Activated CD8-positive, alpha-beta T cell treated with anti-CD3 and anti-CD28 coated beads, Interleukin-2, amount 10 ng/mL, durations not matched to agents 7 days and 5 days (primary cell): ENCODE measurements at regions not wholly inside any gene's neighbourhood (a gene's known extent, or its start where the extent isn't known, plus 50 kb on each side); places are given as distances from the start of the nearest gene placed in this dataset.
"Not testable (repeated sequence)": the region's sequence is repeated elsewhere in the genome, so short reads cannot be mapped to it uniquely, and the experiment has no call there.

Source experiments
- ATAC-seq: fragments of 150-1000 bp; cut with Tn5 transposase; one replicate; pipeline ENCODE4 v1.10.0; 2021; ENCODE audit warnings: moderate library complexity
- CTCF ChIA-PET: fragments of 350-600 bp; sonication (Branson Sonifier 250); formaldehyde crosslinking; loops from one replicate; lab custom pipeline; 2021; ENCODE audit warnings: antibody characterized with exemption; lab: Charles Lee
- POLR2A ChIA-PET: fragments of 350-600 bp; sonication (Branson Sonifier 250); formaldehyde crosslinking; loops from one replicate; lab custom pipeline; 2021; ENCODE audit warnings: antibody characterized with exemption; lab: Charles Lee
- DNase-seq: peaks from one replicate; pipeline ENCODE4 v3.0.0-alpha.2; 2020
- H3K27ac Mint-ChIP-seq: one replicate; pipeline ENCODE4 v1.8.0; 2021; ENCODE audit warnings: mild to moderate bottlenecking, mixed read lengths
- H3K27me3 Mint-ChIP-seq: one replicate; pipeline ENCODE4 v1.8.0; 2021; ENCODE audit warnings: low read depth, mixed read lengths
- H3K36me3 Mint-ChIP-seq: one replicate; pipeline ENCODE4 v1.8.0; 2021; ENCODE audit warnings: low read depth, mixed read lengths
- H3K4me1 Mint-ChIP-seq: one replicate; pipeline ENCODE4 v1.8.0; 2021; ENCODE audit warnings: low read depth, mixed read lengths
- H3K4me3 Mint-ChIP-seq: one replicate; pipeline ENCODE4 v1.8.0; 2021; ENCODE audit warnings: mild to moderate bottlenecking, mixed read lengths
- H3K9me3 Mint-ChIP-seq: one replicate; pipeline ENCODE4 v1.8.0; 2022; ENCODE audit warnings: mixed read lengths; ENCODE audit not compliant: insufficient read depth

DNA sequence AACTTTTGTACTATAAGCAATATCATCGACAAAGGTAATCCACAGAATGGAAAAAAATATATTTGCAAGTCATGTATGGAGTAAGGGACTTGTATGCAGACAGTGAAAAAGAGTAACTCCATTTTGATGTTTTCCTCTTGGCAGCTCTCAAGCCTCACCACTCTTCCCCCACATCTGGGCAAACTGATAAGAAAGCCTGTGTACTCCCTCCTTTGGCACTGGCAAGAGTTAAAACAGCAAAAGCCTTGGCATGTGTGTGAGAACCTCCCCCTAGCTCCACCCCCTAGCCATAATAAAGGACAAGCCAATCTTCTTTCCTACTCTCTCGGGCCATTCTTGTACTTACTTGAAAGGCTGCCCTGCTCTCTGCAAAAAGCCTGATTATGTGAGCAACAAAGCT, 335.2 kb downstream of the LRATD1 start:
- H3K27me3 Mint-ChIP-seq = peaks cover 9% of the 10 kb centered on the region
- no peak for ATAC-seq
- H3K27ac Mint-ChIP-seq = no peak overlapping the region
- no peaks in the 10 kb centered on the region for H3K36me3 Mint-ChIP-seq
- no peak for DNase-seq
- POLR2A ChIA-PET = no interaction called here
- H3K4me3 Mint-ChIP-seq = no peak overlapping the region
- no peaks in the 10 kb centered on the region for H3K4me1 Mint-ChIP-seq
- CTCF ChIA-PET = no interaction called here
- no peaks in the 10 kb centered on the region for H3K9me3 Mint-ChIP-seq

DNA sequence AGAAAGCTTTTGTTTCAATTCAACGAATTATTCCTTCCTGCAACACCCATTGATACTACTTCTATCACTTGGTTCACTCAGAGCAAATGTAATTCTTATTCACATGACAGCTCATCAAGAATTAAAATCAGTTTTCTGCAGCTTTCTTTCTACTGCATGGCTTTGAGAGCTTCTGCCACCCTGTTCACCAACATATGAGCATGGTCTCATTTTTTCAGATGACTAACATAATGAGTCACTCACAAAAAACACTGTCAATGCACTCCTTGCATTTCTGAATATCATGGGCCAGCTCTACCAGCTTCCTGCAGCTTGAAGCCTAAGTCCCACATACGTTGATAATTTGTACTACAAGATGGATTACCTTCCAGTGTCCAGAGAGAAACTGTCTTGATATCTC, 342.9 kb downstream of the LRATD1 start:
- H3K4me1 Mint-ChIP-seq = no peaks in the 10 kb centered on the region
- POLR2A ChIA-PET = no interaction called here
- no peaks in the 10 kb centered on the region for H3K36me3 Mint-ChIP-seq
- no peaks in the 10 kb centered on the region for H3K9me3 Mint-ChIP-seq
- CTCF ChIA-PET = interaction anchor here (1.2 kb wide), 1 partner anchor 12 kb away, joined by 3 read pairs; no protein-coding TSS in a partner anchor
- ATAC-seq (no peak), DNase-seq (no peak)
- no peak overlapping the region for H3K27ac Mint-ChIP-seq
- H3K4me3 Mint-ChIP-seq = no peak overlapping the region
- H3K27me3 Mint-ChIP-seq = no peaks in the 10 kb centered on the region

DNA sequence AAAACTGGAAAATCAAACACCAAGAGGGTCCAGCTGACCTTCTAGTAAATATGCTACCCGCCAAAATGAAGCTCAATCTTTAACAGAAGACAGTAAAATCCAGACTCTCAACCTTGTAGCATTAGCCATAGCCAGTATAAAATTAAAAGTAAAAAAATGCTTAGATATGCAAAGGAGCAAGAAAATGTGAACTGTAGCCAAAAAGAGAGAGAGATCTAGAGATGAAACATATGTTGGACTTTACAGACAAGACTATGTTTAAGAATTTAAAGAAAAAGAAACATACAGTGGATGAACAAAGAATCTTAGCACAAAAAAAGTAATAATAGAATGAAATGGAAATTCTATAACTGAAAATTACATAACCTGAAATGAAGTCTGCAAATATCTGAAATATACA, 344.5 kb downstream of the LRATD1 start:
- Mint-ChIP-seq H3K27ac (no peak overlapping the region), H3K27me3 (peaks cover 6% of the 10 kb centered on the region), H3K4me1 (no peaks in the 10 kb centered on the region), H3K9me3 (no peaks in the 10 kb centered on the region), H3K36me3 (no peaks in the 10 kb centered on the region), H3K4me3 (no peak overlapping the region)
- POLR2A ChIA-PET = no interaction called here
- DNase-seq = no peak
- ATAC-seq = no peak
- CTCF ChIA-PET = no interaction called here

DNA sequence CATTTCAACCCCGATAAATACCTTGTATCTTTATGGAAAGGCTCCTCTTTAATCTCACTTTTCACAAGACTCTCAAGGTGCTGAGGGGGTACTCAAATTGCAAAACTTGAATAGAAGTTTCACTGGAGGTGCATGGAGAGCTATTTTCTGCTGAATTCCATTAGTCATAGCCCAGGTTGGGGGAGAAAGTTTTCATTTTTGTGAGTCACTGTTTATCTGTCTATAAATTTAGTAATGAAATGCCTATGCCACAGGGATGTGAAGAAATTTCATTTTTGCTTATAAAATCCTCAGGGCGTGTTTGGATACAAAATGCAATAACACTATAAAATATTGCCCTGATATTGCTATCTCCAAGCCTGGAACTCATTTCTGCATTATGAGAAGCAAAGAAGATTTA, 346.3 kb downstream of the LRATD1 start:
- DNase-seq (no peak), ATAC-seq (no peak)
- H3K27ac Mint-ChIP-seq = no peak overlapping the region
- CTCF ChIA-PET = no interaction called here
- no peak overlapping the region for H3K4me3 Mint-ChIP-seq
- peaks cover 6% of the 10 kb centered on the region for H3K27me3 Mint-ChIP-seq
- H3K4me1 Mint-ChIP-seq = no peaks in the 10 kb centered on the region
- POLR2A ChIA-PET = no interaction called here
- no peaks in the 10 kb centered on the region for H3K9me3 Mint-ChIP-seq
- no peaks in the 10 kb centered on the region for H3K36me3 Mint-ChIP-seq

DNA sequence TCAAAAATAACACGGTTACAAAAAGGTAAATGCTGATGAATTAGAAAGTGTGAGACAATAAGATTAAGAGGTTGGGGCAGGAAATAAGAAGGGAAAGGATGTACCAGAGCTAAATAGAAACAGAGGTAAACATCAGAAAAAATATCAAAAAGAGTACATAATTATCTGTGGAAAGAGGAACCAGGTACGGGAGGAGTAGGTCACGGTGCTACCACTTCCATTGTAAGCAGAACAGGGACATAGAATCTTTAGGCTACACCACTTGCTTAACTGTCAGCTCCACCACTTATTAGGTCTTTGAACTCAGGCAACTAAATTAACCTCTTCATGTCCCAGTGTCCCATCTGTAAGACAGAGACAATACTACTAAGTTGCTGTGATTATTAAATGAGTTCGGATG, 350.3 kb downstream of the LRATD1 start:
- CTCF ChIA-PET = no interaction called here
- no peak for ATAC-seq
- Mint-ChIP-seq H3K4me3 (no peak overlapping the region), H3K4me1 (no peaks in the 10 kb centered on the region), H3K27ac (no peak overlapping the region), H3K36me3 (no peaks in the 10 kb centered on the region), H3K27me3 (peaks cover 20% of the 10 kb centered on the region), H3K9me3 (no peaks in the 10 kb centered on the region)
- POLR2A ChIA-PET = no interaction called here
- no peak for DNase-seq

DNA sequence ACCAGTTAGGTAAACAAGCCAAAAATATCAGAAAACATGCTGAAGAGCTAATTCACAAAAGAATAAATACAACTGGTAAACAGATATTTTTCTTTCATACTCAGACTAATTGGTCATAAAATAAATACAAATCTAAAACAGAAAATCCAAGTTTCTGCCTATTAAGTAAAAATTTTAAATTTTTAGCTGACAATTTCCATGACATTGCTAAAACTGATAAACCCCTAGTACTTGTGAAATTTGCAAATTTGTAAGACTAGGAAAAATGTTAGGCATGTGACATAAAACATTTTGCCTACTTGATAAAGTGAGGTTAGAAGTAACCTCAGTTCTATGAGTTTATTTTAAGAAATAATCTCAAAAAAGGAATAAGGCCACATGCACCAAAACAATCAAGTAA, 356.1 kb downstream of the LRATD1 start:
- DNase-seq = no peak
- Mint-ChIP-seq H3K27ac (no peak overlapping the region), H3K36me3 (no peaks in the 10 kb centered on the region), H3K9me3 (no peaks in the 10 kb centered on the region), H3K4me1 (no peaks in the 10 kb centered on the region), H3K4me3 (no peak overlapping the region), H3K27me3 (peaks cover 23% of the 10 kb centered on the region)
- ATAC-seq = no peak
- ChIA-PET POLR2A (no interaction called here), CTCF (no interaction called here)

DNA sequence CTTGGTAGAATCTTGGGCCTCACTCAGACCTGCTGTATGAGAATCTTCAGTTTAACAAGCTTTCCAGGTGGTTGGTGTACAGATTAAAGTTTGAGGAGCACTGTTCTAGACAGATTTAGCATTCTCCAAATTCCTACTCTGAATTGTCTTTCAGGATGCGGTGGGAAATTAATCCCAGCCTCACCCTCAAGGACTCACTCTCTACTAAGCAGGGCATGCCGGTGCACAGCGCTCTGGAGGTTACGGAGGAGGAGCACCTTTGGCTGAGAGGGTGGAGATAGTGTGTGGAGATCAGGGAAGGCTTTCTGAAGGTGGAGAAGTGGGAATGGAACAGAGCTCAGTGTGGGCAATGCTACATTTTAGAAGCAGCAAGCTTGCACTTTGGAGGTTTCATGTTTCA, 359.2 kb downstream of the LRATD1 start:
- POLR2A ChIA-PET = no interaction called here
- H3K4me1 Mint-ChIP-seq = no peaks in the 10 kb centered on the region
- CTCF ChIA-PET = no interaction called here
- no peak overlapping the region for H3K4me3 Mint-ChIP-seq
- ATAC-seq (no peak), DNase-seq (no peak)
- no peak overlapping the region for H3K27ac Mint-ChIP-seq
- H3K27me3 Mint-ChIP-seq = peaks cover 22% of the 10 kb centered on the region
- no peaks in the 10 kb centered on the region for H3K36me3 Mint-ChIP-seq
- no peaks in the 10 kb centered on the region for H3K9me3 Mint-ChIP-seq

DNA sequence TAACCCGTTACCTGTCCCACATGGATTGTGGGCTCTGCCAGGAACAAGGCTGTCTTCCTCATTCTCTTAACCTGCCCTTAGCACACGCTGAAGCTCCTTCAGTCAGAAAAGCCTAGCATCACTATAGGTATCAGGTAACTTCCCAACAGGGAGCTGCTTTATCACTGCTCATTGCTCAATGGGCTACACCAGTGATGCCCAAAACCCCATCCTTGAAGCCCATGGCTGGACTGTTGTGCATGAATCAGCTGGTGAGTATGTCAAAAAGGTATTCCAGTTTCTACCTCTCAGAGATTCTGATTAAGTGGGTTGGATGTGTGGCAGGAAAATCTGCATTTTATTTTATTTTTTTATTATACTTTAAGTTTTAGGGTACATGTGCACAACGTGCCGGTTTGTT, 362.2 kb downstream of the LRATD1 start:
- Mint-ChIP-seq H3K4me1 (no peaks in the 10 kb centered on the region), H3K4me3 (no peak overlapping the region), H3K27me3 (peaks cover 21% of the 10 kb centered on the region), H3K27ac (no peak overlapping the region), H3K9me3 (no peaks in the 10 kb centered on the region), H3K36me3 (no peaks in the 10 kb centered on the region)
- ChIA-PET POLR2A (no interaction called here), CTCF (no interaction called here)
- DNase-seq (no peak), ATAC-seq (no peak)

DNA sequence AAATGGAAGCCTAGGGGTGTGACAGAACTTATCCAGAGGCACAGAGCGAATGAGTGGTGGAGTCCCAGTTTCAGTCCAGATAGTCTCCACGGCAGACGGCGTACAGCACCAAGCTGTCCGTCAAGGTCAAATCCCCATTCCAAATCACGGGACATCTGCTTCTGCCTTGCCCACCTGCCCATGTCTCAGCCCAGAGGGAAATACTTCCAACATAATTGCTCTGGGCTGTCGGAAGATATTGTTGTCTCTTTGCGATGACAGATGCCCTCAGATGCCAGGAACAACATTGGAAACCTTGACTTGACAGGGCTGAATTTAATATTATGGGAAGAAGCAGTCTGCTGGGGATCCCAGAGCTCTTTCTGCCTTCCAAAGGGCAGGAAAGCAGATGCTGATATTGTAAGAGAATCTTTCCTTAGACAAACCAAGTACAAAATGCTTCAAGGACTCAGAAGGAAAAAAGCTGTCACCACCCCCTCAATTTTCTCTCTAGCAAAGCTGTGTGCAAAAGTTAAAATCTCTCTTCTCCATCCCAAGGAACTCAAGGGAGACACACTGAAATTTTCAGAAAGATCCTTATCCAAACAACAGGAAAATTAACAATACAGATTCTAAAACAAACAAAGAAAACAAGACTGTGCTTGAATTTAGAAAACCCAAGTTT, 364.0 kb downstream of the LRATD1 start:
- DNase-seq (no peak), ATAC-seq (no peak)
- ChIA-PET POLR2A (interaction anchor here (0.5 kb wide), 1 partner anchor 84 kb away, joined by 3 read pairs; no protein-coding TSS in a partner anchor), CTCF (no interaction called here)
- Mint-ChIP-seq H3K4me1 (no peaks in the 10 kb centered on the region), H3K9me3 (no peaks in the 10 kb centered on the region), H3K27ac (no peak overlapping the region), H3K27me3 (peaks cover 18% of the 10 kb centered on the region), H3K36me3 (no peaks in the 10 kb centered on the region), H3K4me3 (no peak overlapping the region)

DNA sequence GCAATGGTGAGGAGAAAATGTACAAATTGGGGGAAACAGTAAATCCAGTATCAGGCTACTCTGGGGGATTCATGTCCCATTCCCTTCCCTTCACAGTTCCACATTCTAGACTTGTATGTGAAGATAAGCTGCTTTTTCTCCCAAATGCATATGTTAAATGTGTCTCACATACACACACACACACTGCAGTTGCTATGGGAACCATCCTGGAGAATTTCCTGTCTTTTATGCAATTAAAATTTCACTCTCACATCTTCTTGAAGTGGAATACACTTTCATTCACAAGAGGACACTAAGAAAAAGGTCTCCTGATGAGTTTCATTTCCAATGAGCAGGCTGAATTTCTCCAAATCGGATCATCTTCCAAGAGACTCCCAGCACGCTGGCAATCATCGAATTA, 366.0 kb downstream of the LRATD1 start:
- no peak for ATAC-seq

DNA sequence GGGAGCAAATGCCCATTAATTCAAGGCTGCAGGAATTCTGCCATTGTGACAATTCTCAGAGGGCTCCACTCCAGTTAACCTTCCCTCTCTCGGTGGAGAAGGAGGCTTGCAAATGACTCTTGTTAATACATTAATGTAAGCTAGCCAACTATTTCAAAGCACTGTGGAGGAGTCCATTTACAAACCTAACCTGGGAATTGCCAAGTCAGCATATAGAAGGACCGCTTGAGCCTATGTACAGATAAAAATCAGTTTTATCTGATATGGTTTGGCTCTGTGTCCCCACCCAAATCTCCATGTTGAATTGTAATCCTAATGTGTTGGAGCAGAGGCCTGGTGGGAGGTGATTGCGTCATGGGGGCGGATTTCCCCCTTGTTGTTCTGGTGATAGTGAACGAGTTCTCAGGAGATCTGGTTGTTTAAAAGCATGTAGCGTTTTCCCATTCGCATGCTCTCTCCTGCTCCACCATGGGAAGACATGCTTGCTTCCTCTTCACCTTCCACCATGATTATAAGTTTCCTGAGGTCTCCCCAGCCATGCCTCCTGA, 366.7 kb downstream of the LRATD1 start:
- ChIA-PET POLR2A (no interaction called here), CTCF (no interaction called here)
- Mint-ChIP-seq H3K27me3 (peaks cover 10% of the 10 kb centered on the region), H3K4me3 (no peak overlapping the region), H3K36me3 (no peaks in the 10 kb centered on the region), H3K27ac (no peak overlapping the region), H3K4me1 (no peaks in the 10 kb centered on the region), H3K9me3 (no peaks in the 10 kb centered on the region)
- DNase-seq = no peak
- no peak for ATAC-seq

More for the DNA sequence above, 366.0 kb downstream of the LRATD1 start:
- ChIA-PET CTCF (no interaction called here), POLR2A (no interaction called here)
- DNase-seq = no peak
- Mint-ChIP-seq H3K9me3 (no peaks in the 10 kb centered on the region), H3K27me3 (peaks cover 16% of the 10 kb centered on the region), H3K4me3 (no peak overlapping the region), H3K4me1 (no peaks in the 10 kb centered on the region), H3K36me3 (no peaks in the 10 kb centered on the region), H3K27ac (no peak overlapping the region)

DNA sequence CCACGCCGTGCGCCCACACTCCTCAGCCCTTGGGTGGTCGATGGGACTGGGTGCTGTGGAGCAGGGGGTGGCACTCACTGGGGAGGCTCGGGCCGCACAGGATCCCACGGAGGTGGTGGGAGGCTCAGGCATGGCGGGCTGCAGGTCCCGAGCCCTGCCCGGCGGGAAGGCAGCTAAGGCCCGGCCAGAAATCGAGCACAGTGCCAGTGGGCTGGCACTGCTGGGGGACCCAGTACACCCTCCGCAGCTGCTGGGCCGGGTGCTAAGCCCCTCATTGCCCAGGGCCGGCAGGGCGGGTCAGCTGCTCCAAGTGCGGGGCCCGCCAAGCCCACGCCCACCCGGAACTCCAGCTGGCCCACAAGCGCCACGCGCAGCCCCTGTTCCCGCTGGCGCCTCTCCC, 370.0 kb downstream of the LRATD1 start:
- H3K27ac Mint-ChIP-seq, DNase-seq, H3K9me3 Mint-ChIP-seq, H3K27me3 Mint-ChIP-seq, POLR2A ChIA-PET, H3K36me3 Mint-ChIP-seq, ATAC-seq, H3K4me3 Mint-ChIP-seq: not testable (repeated sequence)
- H3K4me1 Mint-ChIP-seq = peaks cover 15% of the 10 kb centered on the region
- CTCF ChIA-PET = interaction anchor here (0.8 kb wide), 1 partner anchor 10 kb away, joined by 3 read pairs; no protein-coding TSS in a partner anchor
